A172 (cell line): ENCODE measurements at regions not wholly inside any gene's neighbourhood (a gene's known extent, or its start where the extent isn't known, plus 50 kb on each side); places are given as distances from the start of the nearest gene placed in this dataset.
"Not testable (repeated sequence)": the region's sequence is repeated elsewhere in the genome, so short reads cannot be mapped to it uniquely, and the experiment has no call there.

ENCODE experiments used
- DNase-seq: peaks from one replicate; pipeline ENCODE4 v3.0.0-alpha.2; 2015; ENCODE audit warnings: low spot score

DNA sequence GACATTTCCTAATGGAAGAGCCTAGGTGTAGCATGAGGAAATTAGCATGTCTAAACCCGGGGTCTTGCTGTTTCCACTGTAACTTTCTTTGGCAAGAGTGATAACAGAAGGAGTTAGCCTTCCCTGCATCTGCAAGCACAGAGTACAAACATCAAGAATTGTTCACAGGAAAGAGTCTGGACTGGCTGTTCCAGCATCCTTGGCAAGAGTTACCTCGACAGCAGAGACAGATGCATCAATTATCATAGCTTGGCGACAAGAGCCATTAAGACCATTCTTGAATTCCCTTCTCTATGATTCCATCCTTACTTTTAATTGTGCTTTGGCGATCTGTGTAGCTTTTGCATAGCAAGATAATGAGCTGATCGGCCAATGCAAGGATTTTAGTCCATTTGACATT lies 82.8 kb upstream of the RALGPS2 start:
- DNase-seq, result no peak

DNA sequence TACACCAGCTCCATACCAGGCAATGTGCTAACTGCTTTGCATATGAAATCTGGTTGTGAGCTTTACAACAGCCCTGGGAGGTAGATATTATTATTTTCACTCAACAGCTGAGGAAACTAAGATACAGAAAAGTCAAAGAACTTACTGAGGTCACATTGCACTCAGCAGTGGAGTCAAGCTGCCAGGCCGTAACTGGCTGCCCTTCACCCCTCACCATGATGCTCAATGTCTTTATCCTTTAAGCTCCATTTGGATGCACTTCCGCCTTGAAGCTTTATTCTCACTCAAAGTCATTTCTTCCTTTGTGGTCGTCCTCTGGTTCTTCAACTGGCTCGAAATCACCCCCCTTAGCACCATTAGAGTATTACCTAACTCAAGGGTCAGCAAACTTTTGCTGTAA lies 81.7 kb upstream of the RALGPS2 start:
- DNase-seq, result no peak

GRCh38 chr1:178643831-178644230 lies 81.2 kb upstream of the RALGPS2 start:
- DNase-seq, result no peak

- peak; percentile 46 for DNase-seq
Measured at GRCh38 chr1:178644308-178645120, 80.5 kb upstream of the RALGPS2 start.

GRCh38 chr1:178645157-178645807 lies 79.8 kb upstream of the RALGPS2 start:
- no peak for DNase-seq

DNA sequence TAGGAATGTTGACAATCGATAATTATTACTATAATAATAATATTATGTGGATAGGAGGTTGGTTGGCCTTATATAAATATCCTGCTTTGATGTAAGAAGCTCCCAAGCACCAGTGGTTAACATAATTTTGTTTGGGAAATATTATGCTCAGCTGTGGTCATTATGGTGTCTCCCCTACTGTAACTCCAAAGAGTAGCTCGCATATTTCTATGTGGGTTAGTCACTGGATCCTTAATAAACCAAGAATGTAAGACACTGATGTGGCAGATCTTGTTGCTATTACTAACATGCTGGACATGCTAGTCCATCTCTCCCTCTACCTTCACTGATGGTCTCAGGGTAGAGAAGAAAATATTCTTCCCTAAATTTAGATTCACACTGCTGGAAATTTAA lies 79.2 kb upstream of the RALGPS2 start:
- peak; percentile 23 for DNase-seq

GRCh38 chr1:178646821-178647220 lies 78.2 kb upstream of the RALGPS2 start:
- no peak for DNase-seq

DNA sequence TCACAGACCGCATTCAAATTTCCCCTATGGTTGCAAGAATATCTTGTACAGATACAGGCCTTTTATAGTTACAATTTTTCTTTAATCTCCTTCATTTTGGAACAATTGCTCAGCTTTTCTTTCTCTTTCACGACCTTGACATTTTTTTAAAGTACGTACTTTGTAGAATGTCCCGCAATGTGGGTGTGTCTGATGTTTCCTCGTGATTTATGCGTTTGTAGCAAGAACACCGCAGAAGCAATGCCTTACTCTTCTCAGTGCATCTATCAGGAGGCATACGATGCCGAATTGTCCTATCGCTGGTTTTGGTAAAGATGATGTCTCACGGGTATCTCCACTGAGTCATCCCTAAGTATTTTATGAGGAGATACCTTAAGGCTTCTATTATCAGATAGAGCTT lies 76.9 kb upstream of the RALGPS2 start:
- DNase-seq, result no peak

GRCh38 chr1:178649582-178650350 lies 75.3 kb upstream of the RALGPS2 start:
- peak; percentile 67 for DNase-seq

GRCh38 chr1:178650934-178651511 lies 74.0 kb upstream of the RALGPS2 start:
- peak; percentile 16 for DNase-seq

GRCh38 chr1:178651742-178652141 lies 73.3 kb upstream of the RALGPS2 start:
- DNase-seq, result no peak

DNA sequence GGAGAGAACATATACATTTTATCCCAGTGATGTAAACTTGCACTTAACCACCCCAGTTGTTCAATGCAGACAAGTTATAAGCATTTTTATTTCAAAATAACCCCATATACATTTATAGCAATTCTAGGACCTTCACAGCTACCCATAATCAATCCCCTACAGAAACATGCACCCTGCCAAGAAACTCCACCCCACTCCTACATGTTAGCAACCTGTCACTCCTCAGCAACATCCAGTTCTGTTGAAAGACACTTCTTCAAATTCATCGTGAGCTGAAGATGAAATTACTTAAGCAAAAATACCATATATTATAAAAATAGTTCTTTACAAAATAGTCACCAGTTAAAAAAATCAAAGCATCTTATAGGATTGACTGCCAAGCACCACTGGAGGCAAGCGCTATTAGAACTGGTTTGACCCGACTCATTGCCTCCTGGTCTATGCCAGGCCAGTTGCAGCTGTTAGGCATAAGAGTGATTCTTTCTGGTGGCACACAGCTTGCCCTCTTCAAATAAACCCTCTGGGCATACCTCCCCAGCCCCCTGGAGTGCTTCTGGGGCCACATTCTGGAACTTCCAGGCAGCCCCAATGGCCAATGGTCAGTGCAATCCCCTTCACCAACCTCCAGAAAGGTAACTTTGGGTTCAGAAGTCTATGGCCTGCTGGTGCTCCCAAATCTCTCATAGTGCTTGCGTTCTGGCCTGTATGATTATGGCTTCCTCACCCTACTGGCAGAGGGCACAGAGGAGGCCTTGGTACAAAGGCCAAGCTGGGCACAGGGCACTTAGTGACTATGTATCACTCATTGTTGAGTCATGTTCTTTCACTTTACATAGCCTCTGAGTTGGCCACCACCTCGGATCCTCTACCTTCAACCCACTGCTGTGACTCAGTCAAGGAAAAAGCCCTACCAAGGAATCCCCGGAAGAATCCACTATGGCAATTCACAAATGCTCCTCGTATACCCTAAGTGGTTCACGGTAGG lies 72.2 kb upstream of the RALGPS2 start:
- peak; percentile 64 for DNase-seq

DNA sequence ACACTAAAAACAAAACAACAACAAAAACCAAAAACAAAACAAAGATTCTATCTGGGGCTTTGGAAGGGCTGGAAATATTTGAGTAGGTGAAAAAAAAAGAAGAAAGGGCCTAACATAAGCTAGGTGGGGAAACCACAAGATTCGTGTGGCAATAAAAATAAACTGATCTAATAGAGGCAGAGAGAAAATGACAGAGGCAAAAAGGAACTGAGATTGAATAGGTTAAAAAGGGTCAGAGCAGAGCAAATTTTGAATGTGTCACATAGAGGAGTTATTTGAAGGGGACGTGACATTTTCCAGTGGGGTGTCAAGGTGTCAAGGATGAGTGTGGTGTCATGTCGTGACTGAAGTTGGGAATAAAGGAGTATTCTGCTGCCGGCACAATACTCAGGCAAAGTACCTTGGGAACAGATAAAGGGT lies 65.2 kb upstream of the RALGPS2 start:
- DNase-seq, result no peak

- DNase-seq, result no peak
Measured at GRCh38 chr1:178660461-178660860, 64.6 kb upstream of the RALGPS2 start.

GRCh38 chr1:178664278-178664677 lies 60.8 kb upstream of the RALGPS2 start:
- no peak for DNase-seq

GRCh38 chr1:178665579-178665978 lies 59.5 kb upstream of the RALGPS2 start:
- no peak for DNase-seq

- DNase-seq, result not testable (repeated sequence)
Measured at GRCh38 chr1:178666891-178667290, 58.2 kb upstream of the RALGPS2 start.

- DNase-seq, result no peak
Measured at GRCh38 chr1:178672434-178672833, 52.6 kb upstream of the RALGPS2 start.

- not testable (repeated sequence) for DNase-seq
Measured at GRCh38 chr1:178674559-178674958, 50.5 kb upstream of the RALGPS2 start.
